ENCODE measurements at regions not wholly inside any gene's neighbourhood (a gene's known extent, or its start where the extent isn't known, plus 50 kb on each side); places are given as distances from the start of the nearest gene placed in this dataset.

DNA sequence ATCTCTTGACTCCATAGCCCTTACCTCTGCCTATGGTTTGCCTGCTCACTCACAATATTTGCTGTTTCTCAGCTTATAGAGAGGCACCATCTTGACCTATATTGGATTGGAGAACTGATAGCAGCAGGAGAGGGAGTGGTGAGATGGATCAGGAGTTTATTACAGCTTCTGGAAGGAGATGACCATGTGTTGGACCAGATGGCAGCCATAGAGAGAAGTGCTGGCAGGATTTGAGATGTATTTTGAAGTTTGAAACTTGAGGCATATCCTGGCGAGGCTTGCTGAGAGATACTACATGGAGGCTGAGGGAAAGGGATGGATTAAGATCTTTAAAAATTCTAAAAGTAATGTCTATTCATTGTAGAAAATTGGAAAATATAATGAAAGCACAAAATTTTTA, 198.0 kb upstream of the ZFP64 start:
- Histone ChIP-seq H3K27me3 (ENCODE audit: control insufficient read depth in 1 of 2, insufficient read depth in 2 of 2, low read length in 1 of 2) (no peaks in the 10 kb centered on the region), H3K4me1 (ENCODE audit: control insufficient read depth in 1 of 2, insufficient read depth in 2 of 2, low read length in 2 of 2) (no peaks in the 10 kb centered on the region), H3K4me3 (ENCODE audit: low read length in 2 of 2) (no peak overlapping the region), H3K36me3 (ENCODE audit: control insufficient read depth in 1 of 2, insufficient read depth in 2 of 2, low read length in 1 of 2) (no peaks in the 10 kb centered on the region), H3K9me3 (ENCODE audit: control insufficient read depth, low read length) (peaks cover 2% of the 10 kb centered on the region), H3K27ac (ENCODE audit: low read depth in 1 of 2, low read length in 2 of 2) (no peak overlapping the region)
- intact Hi-C loops (cut with DNase I) = no loop called here
- no peak for DNase-seq
- ATAC-seq (ENCODE audit: low FRiP score) = no peak
- WGBS, 2 donors = 73 to 86% methylated on average over 1 of the region's 1 CpG

DNA sequence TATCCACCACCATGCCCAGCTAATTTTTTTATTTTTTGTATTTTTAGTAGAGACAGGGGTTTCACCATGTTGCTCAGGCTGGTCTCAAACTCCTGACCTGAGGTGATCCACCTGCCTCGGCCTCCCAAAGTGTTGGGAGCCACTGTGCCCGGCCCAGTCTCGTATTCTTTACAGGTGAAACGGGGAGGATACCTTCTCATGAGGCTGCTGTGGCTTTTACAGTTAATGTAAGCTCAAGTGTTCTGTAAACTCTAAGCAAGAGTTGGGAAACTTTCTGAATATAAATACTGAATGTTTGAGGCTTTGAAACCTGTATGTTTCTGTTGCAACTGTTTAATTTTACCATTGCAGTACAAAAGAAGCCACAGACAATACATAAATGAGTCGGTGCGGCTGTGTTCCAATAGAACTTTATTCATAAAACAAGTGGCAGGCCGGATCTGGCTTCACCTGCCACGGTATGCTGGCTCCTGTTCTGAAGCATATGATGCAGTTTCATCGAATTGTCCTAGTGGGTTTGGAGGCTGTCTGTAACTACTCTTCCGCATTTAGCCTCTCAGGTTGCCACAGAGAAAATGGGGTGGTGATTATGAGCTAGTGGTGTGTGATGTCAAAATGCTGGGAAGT, 192.5 kb upstream of the ZFP64 start:
- peaks cover 3% of the 10 kb centered on the region for H3K9me3 ChIP-seq (ENCODE audit: control insufficient read depth, low read length)
- WGBS, 2 donors = 85 to 86% methylated on average over 10 of the region's 10 CpGs
- H3K27me3 ChIP-seq (ENCODE audit: control insufficient read depth in 1 of 2, insufficient read depth in 2 of 2, low read length in 1 of 2) = no peaks in the 10 kb centered on the region
- no peak for ATAC-seq (ENCODE audit: low FRiP score)
- no peak overlapping the region for H3K27ac ChIP-seq (ENCODE audit: low read depth in 1 of 2, low read length in 2 of 2)
- no peak for DNase-seq
- H3K36me3 ChIP-seq (ENCODE audit: control insufficient read depth in 1 of 2, insufficient read depth in 2 of 2, low read length in 1 of 2) = no peaks in the 10 kb centered on the region
- peaks cover 0 to 2% of the 10 kb centered on the region in 2 donors for H3K4me1 ChIP-seq (ENCODE audit: control insufficient read depth in 1 of 2, insufficient read depth in 2 of 2, low read length in 2 of 2)
- intact Hi-C loops (cut with DNase I) = no loop called here
- no peak overlapping the region for H3K4me3 ChIP-seq (ENCODE audit: low read length in 2 of 2)

DNA sequence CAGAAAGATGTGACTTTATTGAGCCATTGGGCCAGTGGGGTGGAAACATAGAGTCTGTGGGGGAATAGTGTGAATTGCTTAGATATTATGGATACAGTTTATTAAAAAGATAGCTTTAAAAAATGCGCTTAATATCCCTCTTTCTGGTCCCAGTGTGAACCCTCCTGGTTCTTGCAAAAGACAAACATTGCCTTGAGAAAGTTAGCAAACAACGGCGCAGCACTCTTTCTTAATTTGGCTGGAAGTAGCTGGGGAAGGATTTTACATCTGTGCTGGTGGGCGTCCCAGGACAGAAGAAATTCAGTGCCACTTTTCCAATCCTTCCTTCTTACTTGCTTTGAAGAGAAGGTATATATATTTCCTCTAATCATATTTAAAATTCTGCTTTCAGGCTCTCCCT, 191.4 kb upstream of the ZFP64 start:
- H3K9me3 ChIP-seq (ENCODE audit: control insufficient read depth, low read length) = peaks cover 3% of the 10 kb centered on the region
- no peak overlapping the region for H3K4me3 ChIP-seq (ENCODE audit: low read length in 2 of 2)
- H3K27ac ChIP-seq (ENCODE audit: low read depth in 1 of 2, low read length in 2 of 2) = no peak overlapping the region
- intact Hi-C loops (cut with DNase I) = no loop called here
- no peaks in the 10 kb centered on the region for H3K36me3 ChIP-seq (ENCODE audit: control insufficient read depth in 1 of 2, insufficient read depth in 2 of 2, low read length in 1 of 2)
- no peaks in the 10 kb centered on the region for H3K27me3 ChIP-seq (ENCODE audit: control insufficient read depth in 1 of 2, insufficient read depth in 2 of 2, low read length in 1 of 2)
- WGBS, 2 donors = 85 to 86% methylated on average over 4 of the region's 4 CpGs
- no peak for DNase-seq
- no peak for ATAC-seq (ENCODE audit: low FRiP score)
- peaks cover 0 to 2% of the 10 kb centered on the region in 2 donors for H3K4me1 ChIP-seq (ENCODE audit: control insufficient read depth in 1 of 2, insufficient read depth in 2 of 2, low read length in 2 of 2)

DNA sequence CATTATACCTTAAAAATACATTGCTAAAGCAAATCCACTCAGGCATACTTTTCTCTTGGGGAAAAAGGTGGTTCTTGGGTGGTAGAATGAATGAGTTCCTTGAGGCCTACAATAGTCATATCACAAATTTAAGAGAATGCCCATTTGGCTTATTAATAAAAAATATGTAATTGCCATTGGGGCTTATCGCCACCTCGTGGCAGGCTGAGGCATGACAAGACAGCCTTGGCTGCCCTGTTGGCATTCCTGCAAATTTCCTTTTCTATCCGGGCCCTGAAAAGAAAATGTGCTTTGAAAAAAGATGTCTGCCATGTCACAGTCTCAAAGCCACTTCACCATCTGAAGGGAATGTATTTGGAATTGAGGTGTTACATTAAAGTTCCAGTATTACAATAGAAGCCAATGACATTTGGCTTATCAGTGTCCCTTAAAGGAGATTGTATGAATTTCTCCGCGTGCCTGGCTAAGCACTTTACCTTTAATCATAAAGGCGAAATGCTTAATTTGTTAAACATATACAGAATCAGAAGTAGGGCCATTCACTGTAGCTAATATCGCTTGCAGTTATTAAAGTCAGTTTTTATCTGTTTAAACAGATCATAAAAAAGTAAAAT, 188.3 kb upstream of the ZFP64 start:
- Histone ChIP-seq H3K4me3 (ENCODE audit: low read length in 2 of 2) (no peak overlapping the region), H3K27ac (ENCODE audit: low read depth in 1 of 2, low read length in 2 of 2) (no peak overlapping the region), H3K36me3 (ENCODE audit: control insufficient read depth in 1 of 2, insufficient read depth in 2 of 2, low read length in 1 of 2) (no peaks in the 10 kb centered on the region), H3K9me3 (ENCODE audit: control insufficient read depth, low read length) (peaks cover 2% of the 10 kb centered on the region), H3K4me1 (ENCODE audit: control insufficient read depth in 1 of 2, insufficient read depth in 2 of 2, low read length in 2 of 2) (peaks cover 0 to 2% of the 10 kb centered on the region in 2 donors), H3K27me3 (ENCODE audit: control insufficient read depth in 1 of 2, insufficient read depth in 2 of 2, low read length in 1 of 2) (no peaks in the 10 kb centered on the region)
- peak in 1 of 2 donors; percentile 42 for DNase-seq
- intact Hi-C loops (cut with DNase I) = no loop called here
- no peak for ATAC-seq (ENCODE audit: low FRiP score)
- WGBS, 2 donors = 49 to 50% methylated on average over 7 of the region's 7 CpGs

DNA sequence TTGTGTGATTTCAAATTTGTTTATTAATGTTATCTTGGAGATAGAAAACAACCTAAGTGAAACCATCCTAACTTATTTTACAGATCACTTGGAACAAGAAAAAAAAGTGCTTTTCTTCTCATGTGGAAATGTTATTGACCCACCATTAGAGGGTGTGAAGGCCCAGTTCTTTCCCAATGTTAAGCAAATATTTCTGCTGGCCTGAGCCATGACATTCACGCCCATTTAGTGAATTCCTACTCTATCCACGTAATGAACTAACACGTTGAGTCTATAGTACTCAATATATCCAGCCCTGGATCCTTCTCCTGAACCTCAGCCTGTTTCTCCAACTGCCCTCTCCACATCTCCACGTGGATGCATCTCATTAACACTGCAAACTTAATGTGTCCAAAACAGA, 180.6 kb upstream of the ZFP64 start:
- no peaks in the 10 kb centered on the region for H3K9me3 ChIP-seq (ENCODE audit: control insufficient read depth, low read length)
- no peak overlapping the region for H3K4me3 ChIP-seq (ENCODE audit: low read length in 2 of 2)
- H3K27me3 ChIP-seq (ENCODE audit: control insufficient read depth in 1 of 2, insufficient read depth in 2 of 2, low read length in 1 of 2) = peaks cover 0 to 3% of the 10 kb centered on the region in 2 donors
- H3K27ac ChIP-seq (ENCODE audit: low read depth in 1 of 2, low read length in 2 of 2) = no peak overlapping the region
- H3K36me3 ChIP-seq (ENCODE audit: control insufficient read depth in 1 of 2, insufficient read depth in 2 of 2, low read length in 1 of 2) = no peaks in the 10 kb centered on the region
- intact Hi-C loops (cut with DNase I) = no loop called here
- WGBS, 2 donors = 51 to 52% methylated on average over 4 of the region's 4 CpGs
- ATAC-seq (ENCODE audit: low FRiP score) = no peak
- no peak for DNase-seq
- H3K4me1 ChIP-seq (ENCODE audit: control insufficient read depth in 1 of 2, insufficient read depth in 2 of 2, low read length in 2 of 2) = no peaks in the 10 kb centered on the region

DNA sequence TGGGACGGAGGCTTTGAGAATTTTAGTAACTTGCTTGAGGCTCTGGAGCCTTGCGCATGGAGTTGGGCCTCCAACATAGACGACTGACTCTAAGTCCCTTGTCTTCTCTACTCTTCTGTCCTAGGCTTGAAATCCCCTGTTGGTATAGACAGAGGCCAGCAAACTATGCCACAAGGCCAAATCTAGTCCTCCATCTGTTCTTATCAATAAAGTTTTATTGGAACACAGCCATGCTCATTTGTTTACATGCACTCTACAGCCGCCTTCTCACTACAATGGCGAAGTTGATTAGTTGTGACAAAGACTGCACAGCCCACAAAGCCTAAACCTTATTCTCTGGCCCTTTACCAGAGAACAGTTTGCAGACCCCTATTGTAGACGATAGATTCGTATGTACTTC, 174.1 kb upstream of the ZFP64 start:
- DNase-seq = no peak
- WGBS, 2 donors = 88 to 91% methylated on average over 7 of the region's 7 CpGs
- Histone ChIP-seq H3K9me3 (ENCODE audit: control insufficient read depth, low read length) (no peaks in the 10 kb centered on the region), H3K4me3 (ENCODE audit: low read length in 2 of 2) (no peak overlapping the region), H3K27ac (ENCODE audit: low read depth in 1 of 2, low read length in 2 of 2) (no peak overlapping the region), H3K4me1 (ENCODE audit: control insufficient read depth in 1 of 2, insufficient read depth in 2 of 2, low read length in 2 of 2) (no peaks in the 10 kb centered on the region), H3K27me3 (ENCODE audit: control insufficient read depth in 1 of 2, insufficient read depth in 2 of 2, low read length in 1 of 2) (no peaks in the 10 kb centered on the region), H3K36me3 (ENCODE audit: control insufficient read depth in 1 of 2, insufficient read depth in 2 of 2, low read length in 1 of 2) (no peaks in the 10 kb centered on the region)
- intact Hi-C loops (cut with DNase I) = no loop called here
- no peak for ATAC-seq (ENCODE audit: low FRiP score)

DNA sequence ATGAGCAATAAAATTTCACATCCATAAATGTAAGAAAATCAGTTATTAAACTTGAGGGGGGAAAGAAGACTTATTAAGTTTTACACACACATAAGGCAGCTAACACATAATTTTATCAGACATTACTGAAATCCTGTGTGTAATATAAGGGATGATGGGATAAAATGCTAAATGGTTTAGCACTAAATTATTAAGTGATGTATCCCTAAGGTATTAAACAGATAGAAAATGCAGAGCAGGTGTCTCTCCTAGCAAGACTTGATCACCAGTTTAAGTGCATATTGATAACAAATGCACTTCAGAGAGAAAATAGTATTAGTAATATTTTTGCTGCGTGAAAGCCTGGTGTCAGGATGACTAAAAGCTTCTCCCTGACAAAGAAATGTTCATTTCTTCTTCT, 172.8 kb upstream of the ZFP64 start:
- no peak overlapping the region for H3K27ac ChIP-seq (ENCODE audit: low read depth in 1 of 2, low read length in 2 of 2)
- intact Hi-C loops (cut with DNase I) = no loop called here
- no peaks in the 10 kb centered on the region for H3K36me3 ChIP-seq (ENCODE audit: control insufficient read depth in 1 of 2, insufficient read depth in 2 of 2, low read length in 1 of 2)
- ATAC-seq (ENCODE audit: low FRiP score) (no peak), DNase-seq (no peak)
- H3K4me3 ChIP-seq (ENCODE audit: low read length in 2 of 2) = no peak overlapping the region
- no peaks in the 10 kb centered on the region for H3K4me1 ChIP-seq (ENCODE audit: control insufficient read depth in 1 of 2, insufficient read depth in 2 of 2, low read length in 2 of 2)
- 70% methylated on average over 1 of the region's 1 CpG for WGBS, 2 donors
- H3K9me3 ChIP-seq (ENCODE audit: control insufficient read depth, low read length) = no peaks in the 10 kb centered on the region
- no peaks in the 10 kb centered on the region for H3K27me3 ChIP-seq (ENCODE audit: control insufficient read depth in 1 of 2, insufficient read depth in 2 of 2, low read length in 1 of 2)

DNA sequence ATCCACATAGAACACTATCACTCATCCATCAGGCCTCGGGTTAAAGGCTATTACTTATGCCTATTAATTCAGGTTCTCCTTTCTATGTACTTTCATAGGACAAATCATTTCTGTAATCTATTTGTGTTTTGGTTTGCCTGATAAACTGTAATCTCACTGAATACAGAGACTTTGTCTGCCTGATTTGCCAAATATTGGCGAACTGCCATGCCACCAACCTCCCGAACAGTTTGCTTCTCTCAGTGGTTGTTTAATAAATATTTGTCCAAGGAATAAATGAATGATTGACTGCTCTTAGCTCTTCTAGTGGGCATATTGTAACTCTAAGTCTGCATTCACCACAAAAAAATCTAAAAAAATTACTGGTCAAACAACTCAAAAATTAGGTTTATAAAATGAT, 170.1 kb upstream of the ZFP64 start:
- peaks cover 0 to 1% of the 10 kb centered on the region in 2 donors for H3K27me3 ChIP-seq (ENCODE audit: control insufficient read depth in 1 of 2, insufficient read depth in 2 of 2, low read length in 1 of 2)
- DNase-seq = no peak
- no peaks in the 10 kb centered on the region for H3K36me3 ChIP-seq (ENCODE audit: control insufficient read depth in 1 of 2, insufficient read depth in 2 of 2, low read length in 1 of 2)
- no peaks in the 10 kb centered on the region for H3K4me1 ChIP-seq (ENCODE audit: control insufficient read depth in 1 of 2, insufficient read depth in 2 of 2, low read length in 2 of 2)
- 60 to 73% methylated on average over 3 of the region's 3 CpGs for WGBS, 2 donors
- intact Hi-C loops (cut with DNase I) = no loop called here
- H3K27ac ChIP-seq (ENCODE audit: low read depth in 1 of 2, low read length in 2 of 2) = no peak overlapping the region
- ATAC-seq (ENCODE audit: low FRiP score) = no peak
- H3K4me3 ChIP-seq (ENCODE audit: low read length in 2 of 2) = no peak overlapping the region
- no peaks in the 10 kb centered on the region for H3K9me3 ChIP-seq (ENCODE audit: control insufficient read depth, low read length)

DNA sequence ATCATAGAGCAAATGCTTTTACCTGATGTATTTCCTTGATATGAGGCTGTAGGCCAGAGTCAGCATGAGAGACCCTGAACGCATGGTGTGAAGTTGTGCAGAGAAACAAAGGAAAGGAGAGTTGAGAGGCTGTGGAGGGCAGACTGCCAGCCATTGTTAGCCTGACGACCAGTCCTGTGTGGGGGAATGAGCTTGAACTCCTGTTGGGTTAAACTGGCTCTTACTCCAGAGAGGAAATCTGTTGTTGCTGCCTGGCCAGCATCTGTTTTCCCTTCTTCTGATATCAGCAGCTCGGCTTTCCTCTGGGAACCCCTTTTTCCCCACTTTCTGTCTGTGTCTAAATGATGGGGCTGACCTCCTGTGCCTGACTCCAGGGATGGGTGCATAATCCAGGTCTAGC, 158.2 kb upstream of the ZFP64 start:
- no peak overlapping the region for H3K27ac ChIP-seq (ENCODE audit: low read depth in 1 of 2, low read length in 2 of 2)
- no peaks in the 10 kb centered on the region for H3K27me3 ChIP-seq (ENCODE audit: control insufficient read depth in 1 of 2, insufficient read depth in 2 of 2, low read length in 1 of 2)
- H3K9me3 ChIP-seq (ENCODE audit: control insufficient read depth, low read length) = no peaks in the 10 kb centered on the region
- no peak overlapping the region for H3K4me3 ChIP-seq (ENCODE audit: low read length in 2 of 2)
- H3K4me1 ChIP-seq (ENCODE audit: control insufficient read depth in 1 of 2, insufficient read depth in 2 of 2, low read length in 2 of 2) = no peaks in the 10 kb centered on the region
- no peaks in the 10 kb centered on the region for H3K36me3 ChIP-seq (ENCODE audit: control insufficient read depth in 1 of 2, insufficient read depth in 2 of 2, low read length in 1 of 2)
- WGBS, 2 donors = 41 to 51% methylated on average over 3 of the region's 3 CpGs
- intact Hi-C loops (cut with DNase I) = no loop called here
- DNase-seq = no peak
- ATAC-seq (ENCODE audit: low FRiP score) = no peak
